ENCODE measurements at regions not wholly inside any gene's neighbourhood (a gene's known extent, or its start where the extent isn't known, plus 50 kb on each side); places are given as distances from the start of the nearest gene placed in this dataset.

DNA sequence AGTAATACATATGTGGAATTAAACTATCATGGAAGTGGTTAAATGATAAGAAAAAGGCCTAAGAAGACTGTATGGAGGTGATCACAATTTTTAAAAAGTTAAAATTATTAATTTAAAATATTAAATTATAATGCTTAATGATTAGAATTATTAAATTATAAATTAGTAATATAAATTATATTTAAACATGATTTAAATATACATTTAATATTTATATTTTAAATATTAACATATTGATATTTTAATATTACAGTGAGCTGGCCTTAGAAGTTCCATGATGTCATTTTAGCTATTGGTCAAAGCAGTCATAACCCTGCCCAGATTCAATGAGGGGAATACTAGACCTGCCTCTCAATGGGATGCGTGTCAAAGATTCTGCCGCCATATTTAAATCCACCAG is 281.2 kb downstream of the PRDM2 start:
- DNase-seq: no peak

DNA sequence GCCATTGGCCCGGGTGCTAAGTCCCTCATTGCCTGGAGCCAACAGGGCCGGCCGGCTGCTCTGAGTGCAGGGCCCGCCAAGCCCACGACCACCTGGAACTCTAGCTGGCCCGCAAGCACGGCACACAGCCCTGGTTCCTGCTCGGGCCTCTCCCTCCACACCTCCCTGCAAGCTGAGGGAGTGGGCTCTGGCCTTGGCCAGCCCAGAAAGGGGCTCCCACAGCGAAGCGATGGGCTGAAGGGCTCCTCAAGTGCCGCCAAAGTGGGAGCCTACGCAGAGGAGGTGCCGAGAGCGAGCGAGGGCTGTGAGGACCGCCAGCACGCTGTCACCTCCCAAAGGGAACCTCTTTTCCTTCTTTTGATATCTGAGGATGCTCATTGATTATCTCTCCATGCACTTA is 283.4 kb downstream of the PRDM2 start:
- DNase-seq: no peak

GRCh38 chr1:13990939-13991338 is 291.0 kb downstream of the PRDM2 start:
- no peak for DNase-seq

GRCh38 chr1:13992489-13993285 is 292.7 kb downstream of the PRDM2 start:
- no peak for DNase-seq

DNA sequence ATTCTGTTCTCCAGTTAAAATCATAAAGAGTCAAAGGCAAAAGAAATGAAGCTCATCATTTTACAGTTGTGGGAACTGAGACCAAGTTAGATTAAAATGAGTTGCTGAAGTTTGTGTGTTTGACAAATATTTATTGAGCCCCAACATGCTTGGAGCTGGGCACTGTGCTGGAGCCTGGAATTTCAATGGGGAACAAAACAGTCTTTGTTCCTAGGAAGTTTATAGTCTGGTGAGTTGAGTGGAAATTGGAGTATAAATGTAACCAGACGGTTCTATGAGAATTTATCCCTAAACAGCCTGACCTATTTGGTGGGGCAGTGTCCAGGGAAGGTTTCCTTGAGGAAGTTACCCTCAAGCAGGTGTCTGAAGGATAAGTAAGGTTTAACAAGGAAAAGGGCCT is 294.4 kb downstream of the PRDM2 start:
- no peak for DNase-seq

DNA sequence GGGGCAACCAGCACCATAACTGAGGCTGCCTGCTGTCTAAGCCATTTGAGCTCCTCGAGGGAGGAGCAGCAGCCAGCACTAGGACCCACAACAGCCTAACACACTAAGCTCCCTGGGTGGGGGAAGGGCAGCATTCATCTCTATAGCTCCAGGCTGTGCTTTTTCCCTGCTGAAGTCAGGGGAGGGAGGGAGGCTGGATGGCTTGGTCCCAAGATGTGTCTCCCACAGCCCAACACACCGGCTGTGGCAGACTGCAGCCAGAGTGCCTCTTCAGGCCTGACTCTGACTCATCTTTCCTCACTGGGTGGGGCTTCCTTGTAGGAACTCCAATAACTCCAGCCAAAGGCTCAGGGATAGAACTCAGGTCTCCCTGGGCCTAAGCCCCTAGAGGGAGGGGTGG is 296.3 kb downstream of the PRDM2 start:
- DNase-seq: no peak

GRCh38 chr1:14003552-14003951 is 303.6 kb downstream of the PRDM2 start:
- no peak for DNase-seq

DNA sequence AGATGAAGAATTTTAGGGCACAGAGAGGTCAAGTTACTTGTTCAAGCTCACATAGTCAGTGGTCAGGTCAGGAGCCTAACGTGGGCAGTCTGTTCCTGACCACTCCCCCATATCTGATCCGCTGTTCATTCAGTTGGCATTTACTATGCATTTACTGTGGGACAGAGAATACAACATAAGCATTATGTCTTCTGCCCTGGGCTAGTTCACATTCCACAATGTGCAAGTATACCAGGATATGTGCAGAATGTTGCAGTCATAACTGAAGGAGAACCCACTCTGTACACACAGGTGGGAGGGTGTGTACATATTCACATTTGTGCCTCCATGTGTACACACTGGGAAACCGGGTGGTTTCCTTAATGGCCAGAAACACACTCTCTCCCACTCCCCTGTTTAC is 309.6 kb downstream of the PRDM2 start:
- DNase-seq: no peak

GRCh38 chr1:14010476-14010875 is 310.5 kb downstream of the PRDM2 start:
- no peak for DNase-seq

GRCh38 chr1:14011132-14011531 is 311.1 kb downstream of the PRDM2 start:
- no peak for DNase-seq

GRCh38 chr1:14011888-14012287 is 311.9 kb downstream of the PRDM2 start:
- DNase-seq: no peak

GRCh38 chr1:14014929-14015328 is 314.9 kb downstream of the PRDM2 start:
- DNase-seq: no peak

GRCh38 chr1:14015917-14016316 is 315.9 kb downstream of the PRDM2 start:
- DNase-seq: no peak

DNA sequence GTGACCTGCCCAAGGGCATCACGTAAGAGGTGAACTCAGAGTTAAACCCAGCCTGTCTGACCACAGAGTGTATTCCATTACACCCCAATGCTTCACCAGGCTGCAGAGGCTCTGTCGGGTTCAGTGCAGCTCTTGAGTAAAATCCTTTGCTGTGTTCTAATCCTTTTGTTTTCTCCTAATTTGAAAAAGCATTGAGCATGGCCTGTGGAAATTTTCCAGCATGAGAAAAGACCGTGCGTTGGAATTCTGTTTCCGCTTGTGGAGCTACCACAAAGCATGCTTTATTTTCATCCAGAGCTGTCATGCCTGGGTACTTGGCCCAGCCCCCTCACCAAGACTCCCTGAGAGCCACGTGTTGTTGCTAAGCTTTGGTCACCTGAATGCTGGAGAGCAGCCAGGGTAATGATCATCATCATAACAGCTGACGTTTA is 317.6 kb downstream of the PRDM2 start:
- DNase-seq: no peak

DNA sequence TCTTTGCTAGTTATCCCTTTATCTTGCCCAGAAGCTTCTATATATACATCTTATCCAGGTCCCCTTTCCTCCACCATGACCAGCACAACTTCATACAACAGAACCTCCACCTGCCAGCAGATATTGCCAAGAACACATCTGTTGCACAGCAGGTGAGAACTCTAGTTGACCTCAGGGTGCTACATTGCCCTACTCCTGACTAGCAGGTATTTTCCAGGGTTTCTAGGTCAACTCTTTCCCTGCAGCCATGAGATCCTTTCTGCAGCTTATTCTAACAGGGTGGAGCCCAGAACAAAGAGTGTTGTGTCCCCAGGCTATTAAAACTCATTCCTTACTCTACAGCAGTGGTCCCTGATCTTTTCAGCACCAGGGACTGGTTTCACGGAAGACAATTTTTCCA is 319.5 kb downstream of the PRDM2 start:
- DNase-seq: no peak

DNA sequence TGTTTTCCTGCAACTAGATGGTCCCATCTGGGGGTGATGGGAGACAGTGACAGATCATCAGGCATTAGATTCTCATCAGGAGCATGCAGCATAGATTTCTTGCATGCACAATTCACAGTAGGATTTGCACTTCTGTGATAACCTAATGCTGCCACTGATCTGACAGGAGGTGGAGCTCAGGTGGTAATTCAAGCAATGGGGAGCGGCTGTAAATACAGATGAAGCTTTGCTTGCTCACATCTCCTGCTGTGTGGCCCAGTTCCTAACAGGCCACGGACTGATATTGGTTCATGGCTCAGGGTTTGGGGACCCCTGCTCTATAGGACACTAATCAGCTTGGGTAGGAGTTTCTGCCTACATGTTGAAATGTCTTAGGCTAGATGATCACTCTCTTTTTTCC is 320.0 kb downstream of the PRDM2 start:
- DNase-seq: no peak

DNA sequence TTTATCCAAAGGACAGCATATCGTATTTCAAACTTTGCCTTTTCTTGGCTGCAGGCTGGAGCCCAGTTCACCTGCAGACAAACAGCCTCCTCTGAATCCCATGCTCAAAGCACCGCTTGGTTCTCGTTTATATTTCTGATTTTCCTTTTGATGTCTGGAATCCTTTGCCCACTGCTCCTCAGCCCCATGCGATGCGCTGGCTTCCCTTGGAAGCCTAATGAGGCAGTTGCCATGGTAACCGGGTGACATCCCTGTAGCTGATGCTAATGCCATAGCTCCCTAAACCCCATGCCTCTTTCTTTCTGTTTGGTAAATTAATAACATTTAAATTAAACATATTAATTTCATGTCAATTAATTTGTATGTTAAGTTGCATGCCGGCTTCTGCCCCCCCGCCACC is 327.1 kb downstream of the PRDM2 start:
- DNase-seq: no peak

- DNase-seq: no peak
Observed at GRCh38 chr1:14031461-14031860, 331.5 kb downstream of the PRDM2 start.

GRCh38 chr1:14034506-14034905 is 334.5 kb downstream of the PRDM2 start:
- no peak for DNase-seq

DNA sequence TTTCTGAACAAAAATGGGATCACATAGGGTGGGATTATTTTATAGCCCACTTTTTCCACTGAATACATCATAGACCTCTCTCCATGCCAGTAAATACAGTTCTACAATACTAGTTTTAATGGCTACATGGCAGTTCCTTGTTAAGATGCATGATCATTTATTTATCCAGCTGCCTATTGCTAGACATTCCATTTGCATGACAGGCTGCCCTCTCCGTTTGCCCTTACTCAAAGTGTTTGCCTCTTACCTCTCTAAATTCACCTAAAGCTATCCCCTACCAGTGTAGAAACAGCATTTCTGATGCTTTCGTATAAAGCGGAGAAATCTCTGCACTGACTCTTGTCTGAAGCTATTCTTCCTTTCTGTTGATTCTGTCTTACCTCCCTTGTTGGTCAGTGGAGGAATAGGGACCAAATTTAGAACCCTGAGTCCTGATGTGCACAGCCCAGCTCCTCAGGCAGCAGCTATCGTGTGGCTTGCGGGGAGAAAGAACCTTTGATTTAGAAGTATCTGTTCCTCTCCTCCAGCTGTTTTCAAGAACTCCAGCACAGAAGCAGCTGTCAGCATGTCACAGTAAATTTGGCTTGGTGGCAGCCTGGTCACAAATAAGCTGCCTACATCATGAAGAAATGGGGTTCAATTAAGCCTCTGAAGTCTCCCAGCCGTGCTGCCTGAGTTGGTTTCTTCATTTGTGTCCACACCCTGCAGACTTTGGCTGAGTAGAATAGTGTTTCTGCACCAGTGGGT is 337.3 kb downstream of the PRDM2 start:
- DNase-seq: no peak

- DNase-seq: no peak
Observed at GRCh38 chr1:14039582-14040430, 339.8 kb downstream of the PRDM2 start.

- DNase-seq: no peak
Observed at GRCh38 chr1:14049965-14050364, 350.0 kb downstream of the PRDM2 start.

GRCh38 chr1:14055442-14056223 is 355.6 kb downstream of the PRDM2 start:
- DNase-seq: no peak

Data from activated naive CD4-positive, alpha-beta T cell (primary cell).